ENCODE measurements at regions not wholly inside any gene's neighbourhood (a gene's known extent, or its start where the extent isn't known, plus 50 kb on each side); places are given as distances from the start of the nearest gene placed in this dataset.

DNA sequence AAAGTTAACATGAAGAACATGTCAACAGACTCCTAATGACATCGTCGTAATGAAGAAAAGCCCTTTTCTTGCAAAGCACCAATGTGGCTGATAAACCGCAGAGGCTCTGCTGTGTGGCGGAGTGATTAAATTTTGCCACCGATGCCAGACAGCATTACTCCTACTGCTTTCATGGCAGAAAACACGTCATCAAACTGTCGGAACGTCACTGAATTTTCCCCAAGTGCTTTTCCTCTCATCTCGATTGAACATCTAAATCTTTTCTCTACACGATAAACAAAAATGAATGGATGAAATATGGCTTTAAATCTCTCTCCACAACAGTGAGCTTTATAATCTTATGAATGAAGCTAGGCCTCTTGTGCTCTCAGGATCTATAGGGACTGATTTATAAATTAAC lies 159.8 kb upstream of the REG3G start:
- DNase-seq: no peak
- H3K27ac Mint-ChIP-seq: no peak overlapping the region
- H3K4me3 Mint-ChIP-seq: no peak overlapping the region
- peaks cover 2% of the 10 kb centered on the region for H3K4me1 Mint-ChIP-seq
- 93 to 98% methylated on average over 9 to 10 of the region's 10 CpGs for WGBS, 2 experiments (ENCODE audit: insufficient coverage in 1 of 2, insufficient read length in 1 of 2)
- TF ChIP-seq, protein P1, sequence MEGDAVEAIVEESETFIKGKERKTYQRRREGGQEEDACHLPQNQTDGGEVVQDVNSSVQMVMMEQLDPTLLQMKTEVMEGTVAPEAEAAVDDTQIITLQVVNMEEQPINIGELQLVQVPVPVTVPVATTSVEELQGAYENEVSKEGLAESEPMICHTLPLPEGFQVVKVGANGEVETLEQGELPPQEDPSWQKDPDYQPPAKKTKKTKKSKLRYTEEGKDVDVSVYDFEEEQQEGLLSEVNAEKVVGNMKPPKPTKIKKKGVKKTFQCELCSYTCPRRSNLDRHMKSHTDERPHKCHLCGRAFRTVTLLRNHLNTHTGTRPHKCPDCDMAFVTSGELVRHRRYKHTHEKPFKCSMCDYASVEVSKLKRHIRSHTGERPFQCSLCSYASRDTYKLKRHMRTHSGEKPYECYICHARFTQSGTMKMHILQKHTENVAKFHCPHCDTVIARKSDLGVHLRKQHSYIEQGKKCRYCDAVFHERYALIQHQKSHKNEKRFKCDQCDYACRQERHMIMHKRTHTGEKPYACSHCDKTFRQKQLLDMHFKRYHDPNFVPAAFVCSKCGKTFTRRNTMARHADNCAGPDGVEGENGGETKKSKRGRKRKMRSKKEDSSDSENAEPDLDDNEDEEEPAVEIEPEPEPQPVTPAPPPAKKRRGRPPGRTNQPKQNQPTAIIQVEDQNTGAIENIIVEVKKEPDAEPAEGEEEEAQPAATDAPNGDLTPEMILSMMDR (conservative IDR thresholded peaks at IDR 0.05): no peak
- Histone ChIP-seq H3K4me3 (ENCODE audit: low read length) (no peak overlapping the region), H3K36me3 (ENCODE audit: control insufficient read depth, insufficient read depth, low read length) (no peaks in the 10 kb centered on the region), H3K27me3 (ENCODE audit: control insufficient read depth, insufficient read depth, low read length, poor library complexity, severe bottlenecking) (no peaks in the 10 kb centered on the region), H3K9me3 (ENCODE audit: control insufficient read depth, low read length) (peaks cover 3% of the 10 kb centered on the region), H3K4me1 (ENCODE audit: control insufficient read depth, insufficient read depth, low read length) (no peaks in the 10 kb centered on the region), H3K9ac (ENCODE audit: extremely low read depth, low read length, poor library complexity, severe bottlenecking) (no peak overlapping the region), H3K27ac (ENCODE audit: low read depth, low read length) (no peak overlapping the region)
- H3K27me3 Mint-ChIP-seq (ENCODE audit: insufficient read depth): no peaks in the 10 kb centered on the region
- no peaks in the 10 kb centered on the region for H3K36me3 Mint-ChIP-seq (ENCODE audit: low read depth)
- H3K9me3 Mint-ChIP-seq: peaks cover 4% of the 10 kb centered on the region

- Mint-ChIP-seq H3K27me3 (ENCODE audit: insufficient read depth) (no peaks in the 10 kb centered on the region), H3K27ac (no peak overlapping the region), H3K4me1 (no peaks in the 10 kb centered on the region), H3K36me3 (ENCODE audit: low read depth) (no peaks in the 10 kb centered on the region), H3K4me3 (no peak overlapping the region), H3K9me3 (no peaks in the 10 kb centered on the region)
- no peak overlapping the region for H3K27ac ChIP-seq (ENCODE audit: low read depth, low read length)
- no peaks in the 10 kb centered on the region for H3K27me3 ChIP-seq (ENCODE audit: control insufficient read depth, insufficient read depth, low read length, poor library complexity, severe bottlenecking)
- no peak overlapping the region for H3K9ac ChIP-seq (ENCODE audit: extremely low read depth, low read length, poor library complexity, severe bottlenecking)
- DNase-seq: no peak
- no peaks in the 10 kb centered on the region for H3K36me3 ChIP-seq (ENCODE audit: control insufficient read depth, insufficient read depth, low read length)
- H3K9me3 ChIP-seq (ENCODE audit: control insufficient read depth, low read length): peaks cover 3% of the 10 kb centered on the region
- no peaks in the 10 kb centered on the region for H3K4me1 ChIP-seq (ENCODE audit: control insufficient read depth, insufficient read depth, low read length)
- WGBS, 2 experiments (ENCODE audit: insufficient coverage in 1 of 2, insufficient read length in 1 of 2): no CpG with 5 or more reads among the region's 1 CpG
- TF ChIP-seq, protein P1 (conservative IDR thresholded peaks at IDR 0.05): no peak
- no peak overlapping the region for H3K4me3 ChIP-seq (ENCODE audit: low read length)
These were observed 155.0 kb upstream of the REG3G start for GRCh38 chr2:78870343-78870967.

DNA sequence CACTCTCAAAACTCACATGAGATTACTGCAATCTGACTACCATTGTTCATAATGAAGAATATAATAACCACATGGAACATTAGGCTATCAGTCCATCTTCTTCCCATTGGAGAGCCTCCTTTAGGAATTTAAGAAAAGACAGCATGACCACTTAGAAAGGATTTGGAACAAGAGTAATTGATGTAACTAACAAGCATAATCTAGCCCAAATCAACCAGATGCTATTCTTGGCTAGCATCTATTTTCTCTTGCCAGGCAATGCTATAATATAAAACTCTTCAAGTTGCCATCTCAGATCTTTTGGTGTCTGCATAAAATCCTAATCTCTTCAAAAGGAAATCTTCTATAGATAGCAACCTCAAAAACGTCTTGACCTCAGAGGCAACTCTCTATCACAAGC lies 152.0 kb upstream of the REG3G start:
- WGBS, 2 experiments (ENCODE audit: insufficient coverage in 1 of 2, insufficient read length in 1 of 2): 73% methylated on average over 1 of the region's 1 CpG; no CpG with 5 or more reads in 1 of the 2 experiments
- Mint-ChIP-seq H3K4me1 (no peaks in the 10 kb centered on the region), H3K4me3 (no peak overlapping the region), H3K9me3 (no peaks in the 10 kb centered on the region), H3K27me3 (ENCODE audit: insufficient read depth) (no peaks in the 10 kb centered on the region), H3K36me3 (ENCODE audit: low read depth) (no peaks in the 10 kb centered on the region), H3K27ac (no peak overlapping the region)
- Histone ChIP-seq H3K4me3 (ENCODE audit: low read length) (no peak overlapping the region), H3K4me1 (ENCODE audit: control insufficient read depth, insufficient read depth, low read length) (no peaks in the 10 kb centered on the region), H3K27me3 (ENCODE audit: control insufficient read depth, insufficient read depth, low read length, poor library complexity, severe bottlenecking) (no peaks in the 10 kb centered on the region), H3K36me3 (ENCODE audit: control insufficient read depth, insufficient read depth, low read length) (no peaks in the 10 kb centered on the region), H3K9ac (ENCODE audit: extremely low read depth, low read length, poor library complexity, severe bottlenecking) (no peak overlapping the region), H3K9me3 (ENCODE audit: control insufficient read depth, low read length) (peaks cover 3% of the 10 kb centered on the region), H3K27ac (ENCODE audit: low read depth, low read length) (no peak overlapping the region)
- TF ChIP-seq, protein P1 (conservative IDR thresholded peaks at IDR 0.05): no peak
- no peak for DNase-seq
